Effector memory CD8-positive, alpha-beta T cell (primary cell): ENCODE measurements at regions not wholly inside any gene's neighbourhood (a gene's known extent, or its start where the extent isn't known, plus 50 kb on each side); places are given as distances from the start of the nearest gene placed in this dataset.

ENCODE experiments used
- ATAC-seq: fragments of 150-1000 bp; cut with Tn5 transposase; replicated peaks from 2 replicates; pipeline ENCODE4 v1.10.0; 2021; ENCODE audit warnings: mild to moderate bottlenecking, moderate library complexity
- DNase-seq, 3 experiments: peaks; one replicate each; pipeline ENCODE4 v3.0.0; 2021
- H3K27ac Mint-ChIP-seq, 2 donors: one replicate each; pipeline ENCODE4 v1.8.0; 2022; ENCODE audit warnings: mild to moderate bottlenecking in 2 of 2, mixed read lengths in 2 of 2, moderate library complexity in 2 of 2
- H3K27me3 Mint-ChIP-seq, 2 donors: one replicate each; pipeline ENCODE4 v1.8.0; 2022; ENCODE audit warnings: mixed read lengths in 2 of 2
- H3K36me3 Mint-ChIP-seq: one replicate; pipeline ENCODE4 v1.8.0; 2022; ENCODE audit warnings: mild to moderate bottlenecking, moderate library complexity, mixed read lengths; ENCODE audit not compliant: insufficient read depth
- H3K4me1 Mint-ChIP-seq, 2 donors: one replicate each; pipeline ENCODE4 v1.8.0; 2022; ENCODE audit warnings: low read depth in 2 of 2, mixed read lengths in 2 of 2
- H3K4me3 Mint-ChIP-seq, 2 donors: one replicate each; pipeline ENCODE4 v1.8.0; 2022; ENCODE audit warnings: mild to moderate bottlenecking in 2 of 2, mixed read lengths in 2 of 2, moderate library complexity in 2 of 2
- H3K9me3 Mint-ChIP-seq, 2 donors: one replicate each; pipeline ENCODE4 v1.8.0; 2022; ENCODE audit warnings: mixed read lengths in 2 of 2

DNA sequence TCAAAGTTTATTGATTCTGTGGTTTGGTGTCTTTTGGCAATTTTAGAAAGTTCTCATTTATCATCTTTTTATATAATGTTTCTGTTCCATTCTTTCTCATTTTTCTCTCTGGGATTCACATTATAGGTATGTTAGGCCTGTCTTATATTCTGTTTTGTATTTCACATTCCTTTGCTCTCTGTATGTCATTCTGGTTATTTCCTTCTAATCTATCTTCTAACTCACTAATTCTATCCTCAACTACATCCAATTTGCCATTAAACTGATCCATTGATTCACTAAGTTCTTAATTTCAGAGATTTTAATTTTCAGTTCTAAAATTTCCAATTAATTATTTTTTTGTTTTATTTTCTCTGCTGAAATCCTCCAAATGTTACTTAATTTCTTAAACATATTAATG is 234.8 kb downstream of the FOXD2 start:
- peaks cover 24 to 32% of the 10 kb centered on the region in 2 donors for H3K27me3 Mint-ChIP-seq
- no peak for DNase-seq

GRCh38 chr1:47674189-47674588 is 236.3 kb downstream of the FOXD2 start:
- Mint-ChIP-seq H3K9me3 (peaks cover 0 to 7% of the 10 kb centered on the region in 2 donors), H3K27ac (no peak overlapping the region), H3K36me3 (peaks cover 4% of the 10 kb centered on the region), H3K27me3 (peaks cover 30 to 32% of the 10 kb centered on the region in 2 donors), H3K4me1 (no peaks in the 10 kb centered on the region), H3K4me3 (no peak overlapping the region)
- DNase-seq (no peak), ATAC-seq (no peak)

More for the DNA sequence above, 234.8 kb downstream of the FOXD2 start:
- no peak overlapping the region for H3K4me3 Mint-ChIP-seq
- ATAC-seq: no peak
- no peaks in the 10 kb centered on the region for H3K4me1 Mint-ChIP-seq
- H3K9me3 Mint-ChIP-seq: peaks cover 0 to 7% of the 10 kb centered on the region in 2 donors
- no peak overlapping the region for H3K27ac Mint-ChIP-seq
- H3K36me3 Mint-ChIP-seq: peaks cover 4% of the 10 kb centered on the region

- no peak overlapping the region for H3K27ac Mint-ChIP-seq
- H3K4me1 Mint-ChIP-seq: no peaks in the 10 kb centered on the region
- ATAC-seq (no peak), DNase-seq (no peak)
- peaks cover 30 to 38% of the 10 kb centered on the region in 2 donors for H3K27me3 Mint-ChIP-seq
- peaks cover 4% of the 10 kb centered on the region for H3K36me3 Mint-ChIP-seq
- no peak overlapping the region for H3K4me3 Mint-ChIP-seq
- H3K9me3 Mint-ChIP-seq: peaks cover 0 to 7% of the 10 kb centered on the region in 2 donors
Observed at GRCh38 chr1:47675047-47675675, 237.3 kb downstream of the FOXD2 start.

GRCh38 chr1:47675721-47676120 is 237.9 kb downstream of the FOXD2 start:
- H3K4me1 Mint-ChIP-seq: no peaks in the 10 kb centered on the region
- ATAC-seq (no peak), DNase-seq (no peak)
- no peak overlapping the region for H3K4me3 Mint-ChIP-seq
- H3K27me3 Mint-ChIP-seq: peaks cover 30 to 39% of the 10 kb centered on the region in 2 donors
- H3K27ac Mint-ChIP-seq: no peak overlapping the region
- H3K9me3 Mint-ChIP-seq: peaks cover 0 to 7% of the 10 kb centered on the region in 2 donors
- peaks cover 4% of the 10 kb centered on the region for H3K36me3 Mint-ChIP-seq

DNA sequence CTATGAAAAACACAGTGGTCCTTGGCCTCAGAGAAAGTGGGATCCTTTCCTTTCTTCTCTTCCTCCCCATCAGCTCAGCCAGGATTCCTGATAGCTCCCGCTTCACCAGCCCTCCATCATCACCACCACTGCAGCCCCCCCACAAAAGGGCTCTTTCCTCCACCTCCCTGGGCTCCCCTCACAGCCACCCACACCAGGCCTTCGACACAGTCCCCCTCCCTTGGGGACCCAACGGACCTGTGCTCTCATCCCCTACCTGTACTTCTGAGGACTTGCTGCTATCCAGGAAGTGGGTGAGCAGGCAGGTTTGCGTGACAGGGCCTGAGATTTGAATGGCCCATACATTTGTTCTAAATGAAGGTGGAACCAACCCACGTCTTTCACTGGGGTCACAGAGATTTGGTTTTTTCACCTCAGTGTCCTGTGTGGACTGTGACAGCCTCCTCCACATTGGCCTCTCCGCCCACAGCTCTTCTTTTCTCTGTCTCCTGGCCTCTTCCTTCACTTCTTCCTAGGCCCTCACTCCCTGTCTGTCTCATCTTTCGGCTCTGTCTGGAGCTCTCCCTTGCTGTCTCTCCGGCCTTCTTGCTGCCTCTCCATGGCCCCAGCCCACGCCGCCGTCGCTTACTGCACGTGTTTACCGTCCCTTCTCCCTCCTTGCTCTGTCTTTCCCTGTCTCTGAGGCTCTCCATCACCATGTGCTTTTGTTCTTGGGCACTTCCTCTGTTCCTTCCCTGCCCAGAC is 238.6 kb downstream of the FOXD2 start:
- DNase-seq (no peak), ATAC-seq (no peak)
- Mint-ChIP-seq H3K4me1 (no peaks in the 10 kb centered on the region), H3K9me3 (peaks cover 0 to 7% of the 10 kb centered on the region in 2 donors), H3K27ac (no peak overlapping the region), H3K4me3 (no peak overlapping the region), H3K27me3 (peaks cover 35 to 47% of the 10 kb centered on the region in 2 donors), H3K36me3 (peaks cover 4% of the 10 kb centered on the region)

DNA sequence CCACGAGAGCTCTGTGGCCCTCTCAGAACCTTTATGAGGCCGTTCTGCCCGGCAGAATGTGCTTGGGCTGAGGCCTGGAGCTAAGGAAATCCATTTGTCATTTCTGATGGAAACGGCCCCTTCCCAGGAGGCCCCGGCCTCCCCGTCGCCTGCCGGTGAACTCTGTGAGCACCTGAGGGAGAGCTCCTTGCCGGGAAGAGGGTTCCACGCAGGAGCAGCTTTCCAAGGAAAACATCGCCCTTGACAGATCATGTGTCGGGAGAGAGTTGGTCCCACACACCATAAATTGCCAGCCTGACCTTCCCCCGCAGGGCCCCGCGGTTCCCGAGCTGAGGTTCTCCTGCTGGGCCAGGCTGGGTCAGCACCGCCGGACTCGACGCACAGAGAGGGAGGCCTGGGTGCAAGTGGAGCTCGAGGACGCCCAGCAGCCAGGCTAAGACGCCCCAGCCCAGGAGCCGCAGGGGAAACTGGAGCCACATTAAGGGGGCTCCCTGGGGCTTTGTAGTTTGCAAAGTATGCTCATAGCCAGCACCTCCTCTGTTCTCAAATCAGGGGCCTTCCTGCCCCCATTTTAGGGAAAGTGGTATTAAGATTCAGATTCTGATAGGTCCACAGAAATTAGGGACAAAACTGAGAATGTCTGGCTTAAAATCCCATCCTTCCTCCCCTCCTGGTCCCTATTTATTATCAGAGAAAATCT is 239.5 kb downstream of the FOXD2 start:
- no peak for ATAC-seq
- H3K4me3 Mint-ChIP-seq: no peak overlapping the region
- peaks cover 0 to 6% of the 10 kb centered on the region in 2 donors for H3K9me3 Mint-ChIP-seq
- H3K36me3 Mint-ChIP-seq: peaks cover 4% of the 10 kb centered on the region
- H3K27me3 Mint-ChIP-seq: peaks cover 43 to 56% of the 10 kb centered on the region in 2 donors
- H3K27ac Mint-ChIP-seq: no peak overlapping the region
- no peak for DNase-seq
- H3K4me1 Mint-ChIP-seq: no peaks in the 10 kb centered on the region

DNA sequence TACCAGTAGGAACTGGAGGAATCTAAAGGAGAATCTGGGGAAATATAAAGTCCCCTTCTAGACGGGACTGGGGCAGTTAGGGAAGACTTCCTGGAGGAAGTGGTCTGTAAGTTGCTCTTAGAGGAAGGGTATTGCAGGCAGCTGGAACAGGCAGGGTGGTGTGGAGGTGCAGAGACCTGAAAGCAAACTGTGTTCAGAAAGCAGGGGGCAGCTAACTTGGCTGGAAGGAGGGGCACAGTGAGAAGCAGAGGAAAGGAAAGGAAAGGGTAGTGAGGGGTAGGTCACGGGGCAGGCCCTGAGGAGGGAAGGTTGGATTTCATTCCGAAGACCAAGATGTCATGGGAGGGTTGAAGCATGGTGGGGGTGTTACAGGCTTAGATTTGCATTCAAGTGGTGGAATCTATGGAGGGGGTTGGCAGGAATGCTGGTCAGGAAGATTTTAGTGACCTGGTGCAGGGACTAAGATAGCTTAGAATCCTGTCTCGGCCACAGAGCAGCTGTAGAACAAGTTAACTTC is 240.7 kb downstream of the FOXD2 start:
- H3K4me1 Mint-ChIP-seq: no peaks in the 10 kb centered on the region
- H3K27me3 Mint-ChIP-seq: peaks cover 42 to 66% of the 10 kb centered on the region in 2 donors
- no peak overlapping the region for H3K4me3 Mint-ChIP-seq
- peaks cover 4% of the 10 kb centered on the region for H3K36me3 Mint-ChIP-seq
- H3K9me3 Mint-ChIP-seq: no peaks in the 10 kb centered on the region
- no peak overlapping the region for H3K27ac Mint-ChIP-seq
- no peak for DNase-seq
- ATAC-seq: no peak

- Mint-ChIP-seq H3K27me3 (peaks cover 42 to 75% of the 10 kb centered on the region in 2 donors), H3K36me3 (peaks cover 4% of the 10 kb centered on the region)
- no peak for DNase-seq
Observed at GRCh38 chr1:47679301-47679791, 241.5 kb downstream of the FOXD2 start.

GRCh38 chr1:47679826-47680225 is 242.0 kb downstream of the FOXD2 start:
- Mint-ChIP-seq H3K9me3 (no peaks in the 10 kb centered on the region), H3K27me3 (peaks cover 42 to 79% of the 10 kb centered on the region in 2 donors), H3K36me3 (peaks cover 4% of the 10 kb centered on the region), H3K4me3 (no peak overlapping the region), H3K4me1 (no peaks in the 10 kb centered on the region), H3K27ac (no peak overlapping the region)
- DNase-seq: no peak
- ATAC-seq: no peak

More at GRCh38 chr1:47679301-47679791, 241.5 kb downstream of the FOXD2 start:
- Mint-ChIP-seq H3K9me3 (no peaks in the 10 kb centered on the region), H3K4me3 (no peak overlapping the region), H3K27ac (no peak overlapping the region), H3K4me1 (no peaks in the 10 kb centered on the region)
- ATAC-seq: no peak

- Mint-ChIP-seq H3K9me3 (no peaks in the 10 kb centered on the region), H3K4me3 (no peak overlapping the region), H3K36me3 (peaks cover 4% of the 10 kb centered on the region), H3K4me1 (no peaks in the 10 kb centered on the region), H3K27me3 (peaks cover 36 to 80% of the 10 kb centered on the region in 2 donors), H3K27ac (no peak overlapping the region)
- DNase-seq (no peak), ATAC-seq (no peak)
Observed at GRCh38 chr1:47680815-47681475, 243.1 kb downstream of the FOXD2 start.

GRCh38 chr1:47681735-47682134 is 243.9 kb downstream of the FOXD2 start:
- H3K4me1 Mint-ChIP-seq: no peaks in the 10 kb centered on the region
- no peaks in the 10 kb centered on the region for H3K9me3 Mint-ChIP-seq
- DNase-seq (no peak), ATAC-seq (no peak)
- peaks cover 28 to 74% of the 10 kb centered on the region in 2 donors for H3K27me3 Mint-ChIP-seq
- H3K4me3 Mint-ChIP-seq: no peak overlapping the region
- H3K36me3 Mint-ChIP-seq: no peaks in the 10 kb centered on the region
- no peak overlapping the region for H3K27ac Mint-ChIP-seq

- ATAC-seq: no peak
- peaks cover 24 to 74% of the 10 kb centered on the region in 2 donors for H3K27me3 Mint-ChIP-seq
- no peak for DNase-seq
- H3K36me3 Mint-ChIP-seq: no peaks in the 10 kb centered on the region
- no peaks in the 10 kb centered on the region for H3K9me3 Mint-ChIP-seq
- H3K27ac Mint-ChIP-seq: no peak overlapping the region
- no peaks in the 10 kb centered on the region for H3K4me1 Mint-ChIP-seq
- no peak overlapping the region for H3K4me3 Mint-ChIP-seq
Observed at GRCh38 chr1:47682198-47682597, 244.4 kb downstream of the FOXD2 start.

GRCh38 chr1:47682786-47683350 is 245.0 kb downstream of the FOXD2 start:
- H3K4me1 Mint-ChIP-seq: no peaks in the 10 kb centered on the region
- no peaks in the 10 kb centered on the region for H3K36me3 Mint-ChIP-seq
- ATAC-seq (no peak), DNase-seq (no peak)
- H3K27ac Mint-ChIP-seq: no peak overlapping the region
- H3K4me3 Mint-ChIP-seq: no peak overlapping the region
- no peaks in the 10 kb centered on the region for H3K9me3 Mint-ChIP-seq
- H3K27me3 Mint-ChIP-seq: peaks cover 25 to 78% of the 10 kb centered on the region in 2 donors
